ENCODE measurements at regions not wholly inside any gene's neighbourhood (a gene's known extent, or its start where the extent isn't known, plus 50 kb on each side); places are given as distances from the start of the nearest gene placed in this dataset.
"Not testable (repeated sequence)": the region's sequence is repeated elsewhere in the genome, so short reads cannot be mapped to it uniquely, and the experiment has no call there.

GRCh38 chr1:220942278-220942677 lies 63.0 kb downstream of the HLX start:
- DNase-seq: no peak

- DNase-seq: not testable (repeated sequence)
Observed at GRCh38 chr1:220942914-220943313, 63.7 kb downstream of the HLX start.

DNA sequence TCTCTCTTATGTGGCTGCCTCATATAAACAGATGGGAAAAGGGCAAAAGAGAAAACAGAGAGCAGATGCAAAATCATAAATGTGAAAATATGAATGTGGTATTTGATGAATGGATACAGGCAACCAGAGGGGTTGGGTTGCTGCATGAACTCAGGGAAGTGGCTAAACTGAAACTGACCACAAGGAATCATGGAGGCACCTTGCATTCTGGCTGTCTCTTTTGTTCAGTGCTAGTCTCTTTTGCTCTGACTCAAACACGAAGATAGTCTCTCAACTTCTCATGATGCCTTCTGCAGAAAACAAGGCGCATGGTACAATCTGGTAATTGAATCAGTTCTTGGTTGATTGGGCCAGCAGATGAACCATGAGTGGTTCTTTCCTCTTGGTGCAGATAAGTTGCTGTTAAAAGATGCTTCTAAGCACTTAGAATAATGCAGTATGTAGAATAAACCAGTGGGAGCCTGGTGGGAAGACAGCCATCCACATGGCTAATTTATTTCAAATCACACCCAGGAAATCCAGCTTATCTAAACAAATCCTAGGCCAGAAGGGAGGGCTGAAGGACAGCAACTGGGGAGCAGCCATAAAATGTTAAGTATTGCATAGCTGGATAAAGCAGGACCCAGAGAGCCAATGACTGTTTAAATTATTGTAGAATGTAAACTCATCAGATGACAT lies 64.2 kb downstream of the HLX start:
- DNase-seq: no peak

- no peak for DNase-seq
Observed at GRCh38 chr1:220950576-220950975, 71.3 kb downstream of the HLX start.

- no peak for DNase-seq
Observed at GRCh38 chr1:220952961-220953643, 73.9 kb downstream of the HLX start.

DNA sequence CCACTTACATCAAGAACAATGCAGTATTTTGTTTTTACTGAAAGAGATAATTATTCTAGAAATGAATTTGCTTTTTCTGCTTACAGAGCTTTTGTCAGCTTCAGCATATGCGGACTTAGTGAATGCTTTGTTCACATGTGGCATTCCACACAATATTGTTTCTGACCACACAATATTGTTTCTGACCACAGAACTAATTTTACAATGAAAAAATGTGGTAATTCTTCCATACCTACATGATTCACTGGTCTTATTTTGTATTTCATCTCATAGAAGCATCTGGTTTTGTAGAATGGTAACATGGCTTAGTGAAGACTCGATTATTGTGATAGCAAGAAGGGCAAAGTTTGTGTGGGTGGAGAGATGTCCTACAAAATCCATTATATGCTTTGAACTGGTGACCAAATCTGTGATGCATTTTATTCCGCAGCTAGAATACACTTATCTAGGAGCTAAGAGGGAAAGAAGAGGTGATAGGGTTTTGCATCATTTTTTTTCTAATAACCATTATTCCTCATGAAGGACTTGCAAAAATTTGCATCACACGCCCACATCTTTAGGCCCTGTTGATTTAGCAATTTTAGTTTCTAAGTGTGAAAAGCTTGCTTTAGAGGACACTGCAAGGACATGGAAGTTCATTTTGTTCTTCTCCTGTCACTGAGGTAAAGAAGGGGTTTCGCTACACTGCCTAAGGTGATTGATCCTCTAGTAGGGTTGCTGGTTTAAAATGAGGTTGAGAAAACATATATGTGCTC lies 75.3 kb downstream of the HLX start:
- no peak for DNase-seq

DNA sequence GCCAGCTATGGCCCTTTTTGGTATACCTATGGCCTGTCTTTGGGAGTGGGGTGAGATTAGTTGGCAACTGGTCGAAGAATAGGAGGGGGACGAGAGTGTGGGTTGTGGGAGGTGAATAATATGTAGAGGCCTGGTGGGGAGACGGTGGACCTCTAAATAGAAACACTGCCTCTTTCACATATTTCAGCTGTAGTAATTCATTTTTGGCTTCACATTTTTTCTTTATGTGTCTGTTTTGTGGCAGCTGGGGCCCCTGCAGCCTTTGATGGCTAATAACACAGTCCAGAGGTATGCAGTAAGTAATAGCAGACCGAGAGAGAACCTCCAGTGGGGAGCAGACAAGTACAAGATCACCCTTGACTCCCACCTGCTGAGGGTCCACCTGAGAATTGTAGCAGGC lies 75.9 kb downstream of the HLX start:
- no peak for DNase-seq

DNA sequence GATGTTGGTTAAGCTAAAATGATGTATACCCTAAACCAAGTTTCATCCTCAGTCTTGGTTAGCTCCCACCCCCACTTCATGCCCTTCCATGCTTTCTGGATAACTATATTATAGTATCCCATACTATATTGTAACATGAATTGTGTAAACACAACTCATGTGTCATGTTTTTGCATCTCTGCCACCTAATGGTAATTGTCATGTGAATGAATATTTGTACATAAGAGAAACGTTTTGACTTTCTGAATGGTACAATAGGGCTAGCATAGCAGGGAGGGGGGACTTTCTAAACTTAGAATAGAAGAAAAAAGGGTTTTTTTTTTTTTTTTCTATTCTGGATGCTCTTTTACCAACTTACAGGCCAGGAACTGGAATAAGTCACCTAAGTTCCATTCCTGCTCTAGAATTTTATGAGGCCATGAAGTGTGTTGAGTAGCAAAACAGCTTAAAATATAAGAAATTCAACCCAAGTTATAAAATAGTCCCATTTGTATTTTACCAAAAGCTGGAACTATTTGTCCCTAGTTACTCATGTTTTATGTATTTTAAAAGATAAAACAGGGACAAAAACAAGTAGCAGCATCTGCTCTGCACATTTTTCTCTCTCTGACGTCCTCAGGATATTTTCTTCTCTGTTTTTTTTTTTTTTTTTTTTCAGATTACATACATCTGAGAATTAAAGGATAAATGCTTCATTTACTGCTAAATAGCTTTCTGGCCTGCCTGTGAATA lies 77.4 kb downstream of the HLX start:
- DNase-seq: no peak

- DNase-seq: no peak
Observed at GRCh38 chr1:220957233-220957605, 78.0 kb downstream of the HLX start.

DNA sequence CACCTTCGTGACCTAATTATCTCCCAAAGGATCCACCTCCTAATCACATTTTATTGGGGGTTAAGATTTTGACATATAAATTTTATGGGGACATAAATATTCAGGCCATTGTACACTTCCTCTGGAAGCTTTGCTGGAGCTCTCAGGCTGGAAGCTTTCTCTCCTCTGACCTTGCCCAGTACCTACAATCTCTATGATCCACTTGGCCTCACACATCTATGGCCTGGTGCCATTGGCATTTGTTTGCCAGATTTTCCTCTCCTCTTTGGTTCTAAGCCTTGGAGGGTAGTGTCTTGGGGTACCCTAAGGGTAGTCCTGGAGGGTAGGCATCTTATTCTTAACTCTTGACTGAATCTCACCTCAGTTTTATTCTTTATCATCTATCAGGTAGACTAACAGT lies 79.0 kb downstream of the HLX start:
- DNase-seq: no peak

GRCh38 chr1:220962031-220962751 lies 82.9 kb downstream of the HLX start:
- DNase-seq: no peak

DNA sequence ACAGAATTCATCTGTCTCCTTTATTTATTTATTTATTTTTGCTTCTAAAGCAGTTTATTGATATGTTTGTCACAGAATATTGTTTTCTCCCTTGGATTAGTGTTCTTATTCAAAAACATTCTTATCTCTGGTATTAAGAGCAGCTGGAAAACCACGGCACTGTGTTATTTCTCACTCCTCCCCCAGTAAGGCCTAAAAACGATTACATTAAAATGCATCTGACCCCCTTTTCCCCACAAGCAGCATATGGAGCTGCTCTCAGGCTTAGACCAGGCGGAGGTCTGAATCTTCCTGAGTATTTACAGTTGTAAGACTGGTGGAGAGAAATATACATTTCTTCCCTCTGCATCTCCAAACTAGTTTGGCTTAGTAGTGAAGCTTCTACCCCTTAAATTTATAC lies 86.8 kb downstream of the HLX start:
- DNase-seq: no peak

- DNase-seq: no peak
Observed at GRCh38 chr1:220966473-220966872, 87.2 kb downstream of the HLX start.

- DNase-seq: no peak
Observed at GRCh38 chr1:220966881-220967611, 87.8 kb downstream of the HLX start.

DNA sequence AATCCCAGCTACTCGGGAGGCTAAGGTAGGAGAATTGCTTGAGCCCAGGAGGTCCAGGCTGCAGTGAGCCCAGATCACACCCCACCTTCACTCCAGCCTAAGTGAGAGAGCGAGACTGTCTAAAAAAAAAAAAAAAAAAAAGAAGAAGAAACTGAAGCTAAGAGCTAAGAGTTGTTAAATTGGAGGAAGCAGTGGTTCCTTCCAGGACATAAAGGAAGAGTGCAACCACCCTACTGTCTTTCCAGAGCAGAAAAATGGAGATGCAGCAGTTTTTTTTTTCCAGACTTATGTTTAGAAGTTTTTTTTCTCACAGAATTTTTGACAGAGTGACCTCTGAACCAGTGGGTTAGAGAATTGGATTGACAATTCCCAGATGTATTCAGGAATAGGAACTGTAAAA lies 88.7 kb downstream of the HLX start:
- no peak for DNase-seq

GRCh38 chr1:220969281-220969680 lies 90.0 kb downstream of the HLX start:
- DNase-seq: not testable (repeated sequence)

DNA sequence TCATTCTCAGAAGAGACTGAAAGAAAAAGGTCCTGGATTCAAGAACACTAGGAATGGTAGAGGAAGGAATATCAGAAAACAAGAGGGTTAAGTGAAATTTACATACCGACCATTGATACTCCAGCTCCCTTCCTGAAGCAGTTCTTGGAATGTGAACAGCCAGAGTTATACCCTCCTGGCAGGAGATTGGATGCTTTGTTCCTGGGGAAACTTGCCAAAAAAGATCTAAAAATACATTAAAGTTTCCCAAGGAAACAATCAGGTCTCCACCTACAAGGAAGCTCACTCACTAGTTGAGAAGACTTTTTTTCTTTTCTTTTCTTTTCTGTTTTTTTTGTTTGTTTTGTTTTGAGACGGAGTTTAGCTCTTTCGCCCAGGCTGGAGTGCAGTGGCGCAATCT lies 91.1 kb downstream of the HLX start:
- DNase-seq: no peak

DNA sequence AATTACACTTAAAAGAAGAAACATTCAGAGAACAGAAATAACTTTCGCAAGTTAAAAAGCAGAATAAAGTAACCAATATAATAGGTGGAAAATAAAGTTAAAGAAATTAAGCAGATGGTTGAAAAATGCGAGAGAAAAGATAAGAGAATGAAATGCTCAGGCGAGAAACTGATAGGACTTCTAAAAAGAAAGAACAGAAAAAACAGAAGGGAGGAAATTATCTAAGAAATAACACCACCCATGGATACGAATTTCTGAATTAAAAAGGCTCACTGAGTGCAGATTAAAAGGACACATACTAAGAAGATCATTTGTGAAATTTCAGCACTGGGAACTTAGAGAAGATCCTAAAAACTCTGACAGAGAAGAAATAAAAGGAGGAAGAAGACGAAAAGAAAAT lies 92.0 kb downstream of the HLX start:
- no peak for DNase-seq

DNA sequence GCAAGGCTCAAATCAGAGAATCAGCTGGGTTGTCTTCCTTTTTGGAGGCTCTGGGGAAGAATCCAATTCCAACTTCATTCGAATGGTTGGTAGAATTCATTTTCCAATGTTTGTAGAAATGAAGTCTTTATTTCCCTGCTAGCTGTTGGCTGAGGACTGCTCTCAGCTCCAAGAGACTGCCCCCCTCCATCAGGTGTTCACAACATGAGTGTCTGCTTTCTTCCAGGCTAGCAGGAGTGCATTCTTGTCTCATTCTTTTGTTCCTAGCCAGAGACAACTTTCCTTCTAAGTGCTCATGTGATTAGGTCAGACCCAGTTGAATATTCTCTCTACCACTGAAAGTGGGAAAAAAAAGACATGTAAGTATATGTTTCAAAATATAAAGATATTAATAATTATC lies 95.2 kb downstream of the HLX start:
- no peak for DNase-seq

DNA sequence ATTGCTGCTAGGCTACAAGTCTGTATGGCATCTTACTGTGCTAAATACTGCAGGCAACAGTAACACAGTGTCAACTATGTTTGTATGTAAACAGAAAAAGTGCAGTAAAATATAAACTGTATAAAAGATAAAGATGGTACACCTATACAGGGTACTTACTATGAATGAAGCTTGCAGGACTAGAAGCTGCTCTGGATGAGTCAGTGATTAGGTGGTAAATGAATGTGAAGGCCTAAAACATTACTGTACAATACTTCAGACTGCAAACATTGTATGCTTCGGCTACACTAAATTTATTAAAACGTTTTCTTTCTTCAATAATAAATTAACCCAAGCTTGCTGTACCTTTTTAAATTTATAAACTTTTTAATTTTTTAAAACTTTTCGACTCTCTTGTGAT lies 97.1 kb downstream of the HLX start:
- no peak for DNase-seq

DNA sequence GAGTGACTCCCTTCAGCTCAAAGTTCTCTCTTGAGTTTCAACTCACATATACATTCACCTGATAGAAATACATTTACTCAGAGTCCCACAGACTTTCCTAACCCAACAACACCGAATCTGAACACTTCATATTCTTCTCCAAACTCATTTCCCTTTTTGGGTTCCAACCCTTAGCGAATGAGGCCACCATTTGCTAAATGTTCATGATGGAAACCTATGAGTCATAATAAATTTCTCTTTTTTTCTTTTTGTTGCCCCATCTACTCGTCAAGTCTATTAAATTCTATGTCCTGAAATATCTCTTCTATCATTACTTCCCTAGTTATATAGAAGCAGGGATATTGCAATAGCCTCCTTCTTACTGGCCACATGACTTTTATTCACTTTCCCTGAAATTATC lies 100.1 kb downstream of the HLX start:
- DNase-seq: no peak

DNA sequence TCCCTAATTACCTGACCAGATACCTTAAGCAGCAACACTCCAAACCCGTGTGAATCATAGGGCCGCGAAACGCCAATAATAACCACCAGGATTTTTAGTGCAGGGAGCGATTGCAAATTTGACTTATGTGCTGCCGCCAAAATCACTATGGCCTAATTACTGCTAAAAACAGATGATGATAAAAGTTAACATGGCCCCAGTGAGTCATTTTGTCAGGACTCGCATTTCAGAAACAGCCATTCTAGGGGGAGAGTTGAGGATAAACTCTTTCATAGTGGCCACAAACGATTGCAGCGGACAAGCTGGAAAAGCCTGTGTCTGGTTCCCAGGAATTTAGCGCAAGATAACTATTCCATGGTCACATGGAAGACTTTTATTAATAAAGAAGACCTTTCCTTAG lies 103.4 kb downstream of the HLX start:
- DNase-seq: no peak
